WTC11 (cell line): ENCODE measurements at regions not wholly inside any gene's neighbourhood (a gene's known extent, or its start where the extent isn't known, plus 50 kb on each side); places are given as distances from the start of the nearest gene placed in this dataset.

Experiments used
- ATF1 ChIP-seq: sonication (generic); formaldehyde crosslinking; IDR thresholded peaks from 2 replicates; pipeline ENCODE4 v1.8.1; 2023; ENCODE audit warnings: mild to moderate bottlenecking, moderate library complexity, missing genetic modification reagents
- ATF6 ChIP-seq: sonication (generic); formaldehyde crosslinking; IDR thresholded peaks from 2 replicates; pipeline ENCODE4 v1.8.1; 2023; ENCODE audit warnings: mild to moderate bottlenecking, missing genetic modification reagents
- CTCF ChIP-seq: fragments of 200-600 bp; IDR thresholded peaks from 2 replicates; pipeline ENCODE4 v1.8.0; 2022; ENCODE audit warnings: antibody characterized with exemption
- HMGXB4 ChIP-seq: sonication (generic); formaldehyde crosslinking; IDR thresholded peaks from 2 replicates; pipeline ENCODE4 v1.8.1; 2023; ENCODE audit warnings: mild to moderate bottlenecking, moderate library complexity, missing genetic modification reagents
- MAX ChIP-seq: sonication (generic); formaldehyde crosslinking; IDR thresholded peaks from 2 replicates; pipeline ENCODE4 v1.8.0; 2022; ENCODE audit warnings: mild to moderate bottlenecking, missing genetic modification reagents
- NFYB ChIP-seq: sonication (generic); formaldehyde crosslinking; conservative IDR thresholded peaks from 2 replicates; pipeline ENCODE4 v1.8.0; 2022; ENCODE audit warnings: low read depth, missing genetic modification reagents
- RELA ChIP-seq: sonication (generic); formaldehyde crosslinking; IDR thresholded peaks from 2 replicates; pipeline ENCODE4 v1.8.1; 2022; ENCODE audit warnings: missing genetic modification reagents, mild to moderate bottlenecking, borderline replicate concordance
- USF1 ChIP-seq: sonication (generic); formaldehyde crosslinking; IDR thresholded peaks from 2 replicates; pipeline ENCODE4 v1.8.0; 2022; ENCODE audit warnings: mild to moderate bottlenecking, missing genetic modification reagents
- ZNF138 ChIP-seq: sonication (generic); formaldehyde crosslinking; conservative IDR thresholded peaks from 2 replicates; pipeline ENCODE4 v1.8.1; 2022; ENCODE audit warnings: mild to moderate bottlenecking, moderate library complexity, missing genetic modification reagents
- ZNF232 ChIP-seq: sonication (generic); formaldehyde crosslinking; IDR thresholded peaks from 2 replicates; pipeline ENCODE4 v1.8.0; 2022; ENCODE audit warnings: mild to moderate bottlenecking, missing genetic modification reagents
- TF ChIP-seq, protein P1 (sequence below): sonication (generic); formaldehyde crosslinking; IDR thresholded peaks from 2 replicates; pipeline ENCODE4 v1.8.0; 2022; ENCODE audit warnings: missing genetic modification reagents
- TF ChIP-seq, protein P2 (sequence below): sonication (generic); formaldehyde crosslinking; IDR thresholded peaks from 2 replicates; pipeline ENCODE4 v1.8.1; 2022; ENCODE audit warnings: mild to moderate bottlenecking, missing genetic modification reagents, moderate library complexity, borderline replicate concordance
- TF ChIP-seq, protein P3 (sequence below): sonication (generic); formaldehyde crosslinking; IDR thresholded peaks from 2 replicates; pipeline ENCODE4 v1.8.1; 2023; ENCODE audit warnings: mild to moderate bottlenecking, missing genetic modification reagents, moderate library complexity

DNA sequence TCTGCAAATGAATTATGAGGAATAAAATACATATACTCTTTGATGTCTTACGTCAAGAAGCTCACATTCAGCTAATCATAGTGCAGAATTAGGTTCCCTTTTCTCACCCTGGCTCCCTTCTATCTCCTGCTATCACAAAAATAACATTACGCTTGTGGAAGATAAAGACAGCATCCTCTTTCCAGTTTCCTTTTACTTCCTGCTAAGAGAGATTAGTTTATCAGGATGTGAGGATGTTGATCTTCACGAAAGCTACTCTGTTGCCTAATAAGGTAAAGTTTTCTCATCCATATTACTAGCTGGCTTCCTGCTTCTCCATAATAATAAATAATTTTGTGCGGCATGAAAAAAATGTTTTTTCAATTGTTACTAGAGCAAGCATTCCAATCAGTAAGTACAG is 217.7 kb upstream of the DCN start:
- TF ChIP-seq, protein P1, sequence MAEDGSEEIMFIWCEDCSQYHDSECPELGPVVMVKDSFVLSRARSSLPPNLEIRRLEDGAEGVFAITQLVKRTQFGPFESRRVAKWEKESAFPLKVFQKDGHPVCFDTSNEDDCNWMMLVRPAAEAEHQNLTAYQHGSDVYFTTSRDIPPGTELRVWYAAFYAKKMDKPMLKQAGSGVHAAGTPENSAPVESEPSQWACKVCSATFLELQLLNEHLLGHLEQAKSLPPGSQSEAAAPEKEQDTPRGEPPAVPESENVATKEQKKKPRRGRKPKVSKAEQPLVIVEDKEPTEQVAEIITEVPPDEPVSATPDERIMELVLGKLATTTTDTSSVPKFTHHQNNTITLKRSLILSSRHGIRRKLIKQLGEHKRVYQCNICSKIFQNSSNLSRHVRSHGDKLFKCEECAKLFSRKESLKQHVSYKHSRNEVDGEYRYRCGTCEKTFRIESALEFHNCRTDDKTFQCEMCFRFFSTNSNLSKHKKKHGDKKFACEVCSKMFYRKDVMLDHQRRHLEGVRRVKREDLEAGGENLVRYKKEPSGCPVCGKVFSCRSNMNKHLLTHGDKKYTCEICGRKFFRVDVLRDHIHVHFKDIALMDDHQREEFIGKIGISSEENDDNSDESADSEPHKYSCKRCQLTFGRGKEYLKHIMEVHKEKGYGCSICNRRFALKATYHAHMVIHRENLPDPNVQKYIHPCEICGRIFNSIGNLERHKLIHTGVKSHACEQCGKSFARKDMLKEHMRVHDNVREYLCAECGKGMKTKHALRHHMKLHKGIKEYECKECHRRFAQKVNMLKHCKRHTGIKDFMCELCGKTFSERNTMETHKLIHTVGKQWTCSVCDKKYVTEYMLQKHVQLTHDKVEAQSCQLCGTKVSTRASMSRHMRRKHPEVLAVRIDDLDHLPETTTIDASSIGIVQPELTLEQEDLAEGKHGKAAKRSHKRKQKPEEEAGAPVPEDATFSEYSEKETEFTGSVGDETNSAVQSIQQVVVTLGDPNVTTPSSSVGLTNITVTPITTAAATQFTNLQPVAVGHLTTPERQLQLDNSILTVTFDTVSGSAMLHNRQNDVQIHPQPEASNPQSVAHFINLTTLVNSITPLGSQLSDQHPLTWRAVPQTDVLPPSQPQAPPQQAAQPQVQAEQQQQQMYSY (CRISPR knock-in tag): no peak
- no peak for TF ChIP-seq CTCF
- TF ChIP-seq MAX (CRISPR knock-in tag): no peak
- no peak for TF ChIP-seq NFYB (CRISPR knock-in tag)
- TF ChIP-seq HMGXB4: no peak
- no peak for TF ChIP-seq USF1 (CRISPR knock-in tag)
- no peak for TF ChIP-seq RELA (CRISPR knock-in tag)
- no peak for TF ChIP-seq ZNF232 (CRISPR knock-in tag)
- TF ChIP-seq ZNF138 (CRISPR knock-in tag): no peak
- TF ChIP-seq ATF6: no peak
- TF ChIP-seq, protein P2, sequence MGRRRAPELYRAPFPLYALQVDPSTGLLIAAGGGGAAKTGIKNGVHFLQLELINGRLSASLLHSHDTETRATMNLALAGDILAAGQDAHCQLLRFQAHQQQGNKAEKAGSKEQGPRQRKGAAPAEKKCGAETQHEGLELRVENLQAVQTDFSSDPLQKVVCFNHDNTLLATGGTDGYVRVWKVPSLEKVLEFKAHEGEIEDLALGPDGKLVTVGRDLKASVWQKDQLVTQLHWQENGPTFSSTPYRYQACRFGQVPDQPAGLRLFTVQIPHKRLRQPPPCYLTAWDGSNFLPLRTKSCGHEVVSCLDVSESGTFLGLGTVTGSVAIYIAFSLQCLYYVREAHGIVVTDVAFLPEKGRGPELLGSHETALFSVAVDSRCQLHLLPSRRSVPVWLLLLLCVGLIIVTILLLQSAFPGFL (CRISPR knock-in tag): no peak
- TF ChIP-seq, protein P3, sequence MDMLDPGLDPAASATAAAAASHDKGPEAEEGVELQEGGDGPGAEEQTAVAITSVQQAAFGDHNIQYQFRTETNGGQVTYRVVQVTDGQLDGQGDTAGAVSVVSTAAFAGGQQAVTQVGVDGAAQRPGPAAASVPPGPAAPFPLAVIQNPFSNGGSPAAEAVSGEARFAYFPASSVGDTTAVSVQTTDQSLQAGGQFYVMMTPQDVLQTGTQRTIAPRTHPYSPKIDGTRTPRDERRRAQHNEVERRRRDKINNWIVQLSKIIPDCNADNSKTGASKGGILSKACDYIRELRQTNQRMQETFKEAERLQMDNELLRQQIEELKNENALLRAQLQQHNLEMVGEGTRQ: no peak
- TF ChIP-seq ATF1: no peak
